IPS-18c (cell line): ENCODE measurements at regions not wholly inside any gene's neighbourhood (a gene's known extent, or its start where the extent isn't known, plus 50 kb on each side); places are given as distances from the start of the nearest gene placed in this dataset.
A peak's percentile ranks its signal among the peaks of the same experiment; 100 is the strongest.
"Not testable (repeated sequence)": the region's sequence is repeated elsewhere in the genome, so short reads cannot be mapped to it uniquely, and the experiment has no call there.

Source experiments
- H3K4me3 ChIP-seq: 2 replicates; pipeline ENCODE4 v1.7.0; 2013; ENCODE audit warnings: low read depth, mild to moderate bottlenecking, low read length, moderate library complexity; ENCODE audit not compliant: insufficient read depth
- H3K9me3 ChIP-seq: one replicate; pipeline ENCODE4 v1.6.1; 2013; ENCODE audit warnings: mild to moderate bottlenecking, low read length, moderate library complexity; ENCODE audit not compliant: control insufficient read depth, insufficient read depth

- H3K4me3 ChIP-seq, H3K9me3 ChIP-seq: not testable (repeated sequence)
Observed at GRCh38 chr9:41075671-41076070, 52.8 kb downstream of the FOXD4L6 start.

DNA sequence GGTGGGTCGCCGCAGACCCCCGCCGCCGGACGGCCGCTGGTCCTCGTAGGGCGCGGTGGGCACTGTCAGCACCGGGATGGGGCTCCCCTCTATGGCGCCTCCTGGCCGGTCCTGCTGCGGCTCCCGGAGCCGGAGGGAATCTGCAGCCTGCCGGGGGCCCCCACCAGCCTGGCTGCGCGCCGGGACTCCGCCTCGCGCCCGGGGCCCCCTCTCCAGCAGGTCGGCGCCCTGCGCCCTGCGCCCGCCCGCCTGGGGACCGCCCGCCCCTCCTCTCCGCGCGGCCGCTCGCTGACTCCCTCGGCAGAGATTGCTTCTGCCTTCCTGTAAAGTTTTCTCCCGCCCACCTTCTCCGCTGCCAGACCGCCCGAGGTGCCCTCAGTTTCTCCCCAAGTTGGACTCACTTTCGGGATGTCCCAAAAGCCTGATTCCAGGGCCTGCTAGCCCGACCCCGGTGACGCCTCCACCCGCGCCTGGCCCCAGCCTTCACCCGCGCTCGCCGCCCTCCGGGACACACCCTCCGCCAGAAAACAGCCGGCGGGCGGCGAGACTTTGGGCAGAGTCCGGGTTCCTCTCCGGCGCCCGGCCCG, 54.0 kb downstream of the FOXD4L6 start:
- H3K4me3 ChIP-seq: peak overlapping the region; percentile 52
- not testable (repeated sequence) for H3K9me3 ChIP-seq

DNA sequence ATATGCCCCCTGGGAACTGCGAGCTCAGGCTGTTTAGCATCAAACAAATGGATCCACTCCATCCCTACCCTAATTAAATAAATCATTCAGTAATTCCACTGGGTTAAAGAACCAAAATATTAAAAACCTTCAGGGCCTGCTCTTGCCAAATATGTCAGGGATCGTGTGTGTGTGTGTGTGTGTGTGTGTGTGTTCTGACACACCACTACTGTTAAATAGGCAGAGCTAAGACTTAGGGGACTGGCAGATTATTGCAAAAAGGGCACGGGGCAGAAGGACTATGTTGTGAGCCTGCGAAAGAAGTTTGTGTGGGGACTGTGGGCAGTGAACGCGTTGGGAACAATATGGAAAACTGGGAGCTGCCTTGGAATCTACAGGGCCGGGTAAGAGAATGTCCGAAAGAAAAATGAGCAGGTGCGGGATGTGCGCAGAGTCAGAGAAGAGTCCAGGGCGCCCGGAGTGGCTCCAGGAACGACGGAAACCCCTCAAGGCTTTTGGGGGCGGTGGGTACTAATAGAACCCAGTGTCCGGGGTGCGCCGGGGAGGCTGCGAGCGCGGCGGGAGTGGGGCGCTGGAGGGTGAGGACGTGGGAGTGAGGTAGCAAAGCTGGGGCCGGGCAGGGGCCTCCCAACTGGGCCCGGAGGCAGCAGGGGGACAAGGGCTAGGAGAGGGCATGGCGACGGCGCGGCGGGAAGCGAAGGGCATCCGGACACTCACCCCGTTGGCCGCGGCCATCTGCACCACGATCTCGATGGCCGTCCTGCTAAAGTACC, 54.8 kb downstream of the FOXD4L6 start:
- H3K4me3 ChIP-seq: not testable (repeated sequence)

DNA sequence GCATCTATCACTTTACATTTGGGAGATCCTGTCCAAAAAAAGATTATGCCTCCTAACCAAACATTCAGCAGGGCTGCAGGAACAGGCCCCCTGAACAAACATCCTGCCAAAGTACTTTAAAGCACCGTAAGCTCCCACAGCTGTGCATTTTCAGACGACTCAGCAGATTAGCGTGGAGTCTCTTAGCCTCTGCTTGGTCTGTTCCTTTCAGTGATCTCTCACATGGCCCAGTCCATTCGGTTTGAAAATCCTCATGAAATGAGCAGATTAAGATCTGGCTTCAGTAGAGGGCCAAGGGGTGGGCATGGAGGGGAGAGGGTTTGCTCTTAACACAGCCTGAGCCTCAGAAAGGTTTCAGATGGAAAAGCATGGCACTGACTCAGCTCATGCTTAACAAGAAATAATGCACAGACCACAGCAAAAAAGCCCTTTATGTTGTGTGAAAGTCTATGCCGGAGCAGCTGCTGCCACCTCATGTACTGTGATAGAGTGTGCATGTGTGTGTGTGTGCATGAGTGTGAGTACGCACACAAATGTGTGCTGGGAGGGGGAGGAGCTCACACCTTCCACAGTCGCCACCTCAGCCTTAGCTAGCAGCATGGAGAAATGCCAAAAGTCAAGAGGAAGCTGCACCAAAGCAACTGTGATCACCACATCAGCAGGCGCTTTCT, 64.2 kb downstream of the FOXD4L6 start:
- H3K9me3 ChIP-seq, H3K4me3 ChIP-seq: not testable (repeated sequence)

More for the DNA sequence above, 54.8 kb downstream of the FOXD4L6 start:
- not testable (repeated sequence) for H3K9me3 ChIP-seq

DNA sequence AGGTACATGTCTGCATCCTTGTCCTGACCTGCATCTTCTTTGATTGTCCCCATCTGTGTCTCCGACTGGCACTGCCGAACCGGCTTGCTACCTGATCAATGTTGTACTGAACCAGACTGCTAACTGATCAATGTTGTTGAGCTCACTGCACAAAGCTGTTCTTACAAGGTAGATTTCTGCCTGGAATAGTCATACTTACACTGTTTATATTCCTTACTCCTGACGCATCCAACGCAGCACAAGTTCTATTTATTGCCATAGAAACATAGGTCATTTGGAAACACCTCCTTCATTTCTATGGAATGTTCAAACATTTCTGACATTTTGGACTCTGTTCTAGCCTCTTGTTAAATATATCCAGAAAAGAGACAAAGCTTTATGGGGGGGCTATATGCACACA, 65.2 kb downstream of the FOXD4L6 start:
- not testable (repeated sequence) for H3K4me3 ChIP-seq, H3K9me3 ChIP-seq

DNA sequence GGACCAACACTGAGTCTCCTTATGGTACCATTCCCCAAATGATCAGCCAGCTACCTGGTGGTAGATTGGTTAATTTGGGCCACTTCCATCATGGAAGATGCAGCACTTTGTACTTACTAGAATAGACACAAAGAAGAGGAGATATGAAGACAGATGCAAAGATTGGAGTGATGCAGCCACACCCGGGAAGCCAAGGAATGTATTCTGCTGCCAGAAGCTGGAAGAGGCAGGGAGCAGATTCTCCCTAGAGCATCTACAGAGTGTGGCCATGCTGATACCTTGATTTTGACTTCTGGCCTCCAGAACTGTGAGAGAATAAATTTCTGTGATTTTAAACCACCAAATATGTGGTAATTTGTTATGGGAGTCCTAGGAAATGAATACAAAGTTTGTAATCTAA, 68.9 kb downstream of the FOXD4L6 start:
- not testable (repeated sequence) for H3K4me3 ChIP-seq, H3K9me3 ChIP-seq

DNA sequence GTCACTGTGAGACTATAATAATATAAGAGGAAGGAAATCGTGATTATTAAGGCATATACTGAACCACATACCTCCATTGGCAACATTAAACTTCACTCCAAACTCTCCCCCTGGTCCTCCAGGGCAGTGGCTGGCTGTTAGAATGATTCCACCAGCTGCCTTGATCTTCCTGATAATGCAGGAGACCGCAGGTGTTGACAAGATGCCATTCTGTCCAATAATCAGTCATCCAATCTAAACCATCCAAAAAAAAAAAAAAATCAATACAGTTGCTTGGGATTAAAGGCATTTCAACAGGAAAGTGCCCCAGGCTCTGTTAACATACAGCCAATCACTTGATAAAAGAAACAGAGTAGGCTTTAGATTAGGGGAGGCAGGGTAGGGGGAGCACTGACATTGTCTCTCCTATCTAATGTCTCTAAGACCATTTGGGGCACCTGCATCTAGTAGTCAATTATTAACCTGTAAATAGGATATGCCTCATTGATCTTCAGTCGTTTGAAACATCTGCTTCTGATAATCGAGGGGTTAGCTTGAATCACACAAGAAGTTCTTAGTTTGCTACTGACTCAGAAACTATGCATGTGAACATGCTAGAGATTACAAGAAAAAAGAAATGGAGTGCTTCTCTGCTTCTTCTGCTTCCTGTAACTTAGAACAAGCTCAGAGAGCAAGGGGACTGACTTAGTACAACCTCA, 74.7 kb downstream of the FOXD4L6 start:
- H3K4me3 ChIP-seq, H3K9me3 ChIP-seq: not testable (repeated sequence)

GRCh38 chr9:41048672-41049071, 79.8 kb downstream of the FOXD4L6 start:
- H3K4me3 ChIP-seq, H3K9me3 ChIP-seq: not testable (repeated sequence)

DNA sequence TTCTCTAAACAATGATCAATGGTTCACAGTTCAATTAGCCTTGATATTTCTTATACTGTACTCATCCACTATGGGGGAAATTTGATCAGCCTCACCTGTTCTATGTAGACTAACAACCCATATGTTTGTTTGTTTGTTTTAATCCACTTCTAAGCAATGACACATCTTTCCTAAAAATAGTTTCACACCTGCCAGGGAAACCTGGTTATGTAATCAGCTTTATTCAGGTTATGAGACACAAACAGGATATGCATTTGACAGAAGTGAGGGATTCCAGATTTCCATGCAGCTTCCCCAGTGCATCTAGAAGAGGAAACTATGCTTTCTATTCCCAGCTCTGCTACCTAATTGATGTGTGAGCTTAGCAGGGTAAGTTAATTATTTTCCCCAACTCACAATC, 80.7 kb downstream of the FOXD4L6 start:
- H3K4me3 ChIP-seq, H3K9me3 ChIP-seq: not testable (repeated sequence)

- not testable (repeated sequence) for H3K9me3 ChIP-seq, H3K4me3 ChIP-seq
Observed at GRCh38 chr9:41044930-41045329, 83.6 kb downstream of the FOXD4L6 start.

DNA sequence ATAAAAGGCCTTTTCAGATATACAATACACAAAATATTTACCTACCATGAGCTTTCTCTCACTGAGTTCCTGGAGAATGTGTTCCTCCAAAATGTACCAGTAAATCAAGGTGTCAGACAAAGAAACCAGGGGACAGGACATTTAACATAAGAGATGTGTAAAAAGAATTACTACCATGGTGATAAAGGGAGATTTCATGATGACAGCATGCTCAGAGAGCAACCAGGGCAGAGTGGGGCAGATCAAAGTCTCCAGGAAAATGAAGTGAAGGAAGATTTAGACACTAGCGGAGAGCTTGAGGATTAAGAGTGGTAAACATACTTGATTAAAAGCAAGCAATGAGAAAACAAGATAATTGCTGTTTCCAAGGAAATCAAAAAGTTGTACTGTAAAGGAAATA, 85.0 kb downstream of the FOXD4L6 start:
- H3K9me3 ChIP-seq, H3K4me3 ChIP-seq: not testable (repeated sequence)

- H3K4me3 ChIP-seq, H3K9me3 ChIP-seq: not testable (repeated sequence)
Observed at GRCh38 chr9:41042111-41042510, 86.4 kb downstream of the FOXD4L6 start.

GRCh38 chr9:41040705-41041342, 87.7 kb downstream of the FOXD4L6 start:
- H3K9me3 ChIP-seq, H3K4me3 ChIP-seq: not testable (repeated sequence)

DNA sequence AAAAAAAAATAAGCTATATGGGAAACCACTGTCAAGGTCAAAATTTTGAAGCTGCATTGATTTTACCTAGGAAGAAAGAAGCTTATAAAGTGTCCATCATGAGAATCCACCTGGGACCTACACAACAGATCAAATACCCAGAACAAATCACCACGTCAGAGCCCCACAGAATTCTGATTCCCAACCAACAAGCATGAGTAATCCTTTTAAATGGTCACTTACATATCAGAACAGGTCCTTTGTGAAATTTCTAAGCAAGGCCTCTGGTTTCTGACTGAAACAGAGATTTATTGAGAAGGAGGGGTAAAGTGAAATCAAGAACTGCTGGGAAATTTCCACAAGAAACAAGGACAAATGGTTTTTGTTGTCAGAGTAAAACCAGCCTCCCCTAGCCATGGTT, 93.2 kb downstream of the FOXD4L6 start:
- H3K9me3 ChIP-seq: not testable (repeated sequence)

DNA sequence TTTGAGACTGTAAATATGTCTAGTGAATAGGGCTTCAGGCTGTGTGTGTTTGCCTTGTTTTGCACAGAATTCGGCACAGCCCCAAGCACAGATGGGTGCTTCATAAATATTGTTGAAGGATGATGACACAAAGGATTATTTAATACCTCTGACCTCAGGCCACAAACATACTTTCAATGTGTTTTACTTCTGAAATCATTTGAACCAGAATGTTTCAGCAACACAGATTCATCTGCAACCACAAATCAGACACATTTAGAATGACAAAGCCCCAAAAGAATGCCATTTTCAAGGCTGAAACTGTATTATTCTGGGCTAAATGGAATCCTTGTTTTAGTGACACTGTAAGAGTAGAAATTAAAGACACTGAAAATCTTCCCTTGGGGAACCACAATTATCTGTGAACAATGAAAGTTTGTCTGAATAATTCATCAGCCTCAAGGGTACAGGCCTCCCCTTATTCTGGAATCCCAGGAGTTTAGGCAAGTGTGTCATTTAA, 93.7 kb downstream of the FOXD4L6 start:
- not testable (repeated sequence) for H3K9me3 ChIP-seq, H3K4me3 ChIP-seq

More for the DNA sequence above, 93.2 kb downstream of the FOXD4L6 start:
- not testable (repeated sequence) for H3K4me3 ChIP-seq

DNA sequence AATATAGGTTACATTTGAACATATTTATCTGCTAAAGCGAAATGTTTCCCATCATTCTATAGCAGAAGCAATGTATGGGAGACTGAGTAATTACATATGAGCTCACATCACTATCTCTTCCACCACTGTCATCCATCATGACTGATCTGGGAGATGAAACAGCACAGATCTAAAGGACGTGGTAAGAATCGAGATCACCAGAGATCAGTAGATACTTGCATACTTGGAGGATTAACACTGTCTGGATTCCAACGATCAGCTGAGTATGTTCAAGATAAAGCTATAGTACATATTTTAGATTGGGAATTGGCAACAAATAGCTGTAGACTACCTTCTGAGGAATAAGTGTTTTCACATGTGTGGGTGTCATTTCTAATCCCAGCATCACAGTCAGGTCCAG, 94.6 kb downstream of the FOXD4L6 start:
- not testable (repeated sequence) for H3K4me3 ChIP-seq, H3K9me3 ChIP-seq

DNA sequence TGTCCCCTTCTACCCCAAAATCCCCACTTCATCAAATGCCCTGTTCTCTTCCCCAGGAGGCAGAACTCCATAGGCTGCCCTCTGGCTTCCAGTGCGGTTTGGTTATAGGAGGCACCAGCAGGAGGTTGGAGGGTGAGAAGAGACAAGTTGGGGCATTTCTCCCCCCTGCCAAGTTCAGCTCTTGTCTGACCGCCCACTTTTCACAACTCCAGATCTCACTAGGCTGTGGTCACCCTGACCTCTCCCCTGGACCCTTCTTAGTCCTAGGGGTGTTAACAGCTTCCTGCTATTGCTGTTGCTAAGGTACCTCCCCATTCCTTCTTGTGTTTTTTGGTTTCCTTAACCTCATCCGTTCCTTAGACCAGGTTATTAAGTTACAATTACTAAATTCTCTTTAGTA, 95.1 kb downstream of the FOXD4L6 start:
- H3K4me3 ChIP-seq, H3K9me3 ChIP-seq: not testable (repeated sequence)
